GM12891 (cell line): ENCODE measurements at regions not wholly inside any gene's neighbourhood (a gene's known extent, or its start where the extent isn't known, plus 50 kb on each side); places are given as distances from the start of the nearest gene placed in this dataset.

ENCODE experiments used
- POLR2A ChIP-seq: IDR thresholded peaks from 2 replicates; pipeline ENCODE4 v1.6.1; 2011; ENCODE audit warnings: low read depth, low read length, control low read depth
- POLR2AphosphoS5 ChIP-seq: IDR thresholded peaks from 2 replicates; pipeline ENCODE4 v1.6.1; 2011; ENCODE audit warnings: low read depth, low read length, control low read depth
- SPI1 ChIP-seq: IDR thresholded peaks from 2 replicates; pipeline ENCODE4 v1.6.1; 2011; ENCODE audit warnings: low read depth, low read length, control low read depth

DNA sequence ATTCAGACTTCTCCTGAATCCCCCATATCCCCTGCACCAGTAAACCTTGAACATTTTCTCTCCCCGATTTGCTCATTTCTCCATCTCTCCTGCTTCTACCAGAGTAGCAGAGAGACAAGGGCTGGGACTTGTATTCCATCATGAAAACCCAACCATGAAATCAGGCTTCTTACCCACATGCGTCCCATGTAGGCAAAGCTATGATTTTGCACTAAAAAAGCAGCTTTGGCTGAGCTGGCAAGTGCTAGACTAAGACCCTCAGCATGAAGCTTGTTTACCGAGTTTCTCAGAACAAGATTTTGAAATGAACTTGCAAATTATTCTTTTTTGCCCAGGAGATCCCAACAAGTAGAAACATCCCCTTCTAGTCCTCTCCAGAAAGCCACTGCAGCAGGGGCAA lies 80.3 kb upstream of the RFLNA start:
- TF ChIP-seq POLR2AphosphoS5 (no peak), POLR2A (no peak), SPI1 (no peak)
